Uterus (tissue), 3 donors: ENCODE measurements at regions not wholly inside any gene's neighbourhood (a gene's known extent, or its start where the extent isn't known, plus 50 kb on each side); places are given as distances from the start of the nearest gene placed in this dataset.

Source experiments
- DNase-seq, 2 donors: peaks; one replicate each; pipeline ENCODE4 v3.0.0-alpha.2; 2019 to 2020
- H3K27ac ChIP-seq, 2 donors: fragments of 200-600 bp; sonication (generic); 1 replicate in 1 of 2; 2 replicates in 1 of 2; pipeline ENCODE4 v1.5.1; 2016 to 2018
- H3K27me3 ChIP-seq, 2 donors: fragments of 200-600 bp; sonication (generic); one replicate each; pipeline ENCODE4 v1.5.1; 2018 to 2019; ENCODE audit warnings: control low read depth in 1 of 2
- H3K36me3 ChIP-seq, 2 donors: fragments of 200-600 bp; sonication (generic); one replicate each; pipeline ENCODE4 v1.5.1; 2019; ENCODE audit warnings: control low read depth in 1 of 2
- H3K4me1 ChIP-seq, 2 donors: fragments of 200-600 bp; sonication (generic); one replicate each; pipeline ENCODE4 v1.5.1; 2018 to 2019; ENCODE audit warnings: control low read depth in 1 of 2
- H3K4me3 ChIP-seq, 2 donors: fragments of 200-600 bp; sonication (generic); 1 replicate in 1 of 2; 2 replicates in 1 of 2; pipeline ENCODE4 v1.5.1; 2018 to 2019; ENCODE audit warnings: mild to moderate bottlenecking in 1 of 2
- H3K9me3 ChIP-seq, 2 donors: fragments of 200-600 bp; sonication (generic); one replicate each; pipeline ENCODE4 v1.5.1; 2019; ENCODE audit warnings: control low read depth in 1 of 2
- POLR2A ChIP-seq, 2 donors: fragments of 450-650 bp; IDR thresholded peaks; one replicate each; pipeline ENCODE4 v1.6.1; 2016; ENCODE audit warnings: antibody characterized with exemption in 2 of 2, mild to moderate bottlenecking in 1 of 2, moderate library complexity in 1 of 2
- intact Hi-C: fragments of 100-400 bp; cut with DNase I; formaldehyde crosslinking; loops from one replicate; pipeline ENCODE4 v1.15.1; 2023; ENCODE audit warnings: low total_unique reads
- TF ChIP-seq, protein P1 (sequence below), 4 experiments: fragments of 200-600 bp in 2 of 4; fragments of 450-650 bp in 2 of 4; sonication (generic) in 2 of 4; IDR thresholded peaks; one replicate each; pipeline ENCODE4 v1.5.1; 2016 to 2019; ENCODE audit warnings: antibody characterized with exemption in 4 of 4, mild to moderate bottlenecking in 2 of 4, moderate library complexity in 1 of 4
- donor health status: DM: yes; HTN: yes; CAD: no.

DNA sequence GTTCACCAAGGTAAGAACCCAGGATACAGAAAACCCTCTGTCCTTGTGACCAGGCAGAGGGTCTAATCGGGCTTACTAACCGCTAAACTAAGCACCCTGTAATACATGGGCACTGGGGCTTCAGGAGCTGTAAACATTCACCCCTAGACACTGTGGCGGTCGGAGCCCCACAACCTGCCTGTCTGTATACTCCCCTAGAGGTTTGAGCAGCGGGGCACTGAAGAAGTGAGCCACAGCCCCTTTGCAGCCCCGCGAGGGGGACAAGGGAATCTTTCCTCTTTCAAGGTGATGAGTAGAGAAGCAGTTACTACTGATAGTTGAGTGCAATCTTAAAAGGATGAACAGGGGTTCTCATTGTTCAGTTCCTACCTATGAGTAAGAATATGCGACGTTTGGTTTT is 397.2 kb downstream of the AEBP2 start:
- Histone ChIP-seq H3K4me1 (peaks cover 0 to 12% of the 10 kb centered on the region in 2 donors), H3K36me3 (no peaks in the 10 kb centered on the region), H3K9me3 (no peaks in the 10 kb centered on the region), H3K27me3 (no peaks in the 10 kb centered on the region), H3K27ac (no peak overlapping the region), H3K4me3 (no peak overlapping the region)
- DNase-seq = no peak
- intact Hi-C loops = no loop called here
- TF ChIP-seq POLR2A (IDR thresholded peaks at IDR 0.05) = no peak
- TF ChIP-seq, protein P1, sequence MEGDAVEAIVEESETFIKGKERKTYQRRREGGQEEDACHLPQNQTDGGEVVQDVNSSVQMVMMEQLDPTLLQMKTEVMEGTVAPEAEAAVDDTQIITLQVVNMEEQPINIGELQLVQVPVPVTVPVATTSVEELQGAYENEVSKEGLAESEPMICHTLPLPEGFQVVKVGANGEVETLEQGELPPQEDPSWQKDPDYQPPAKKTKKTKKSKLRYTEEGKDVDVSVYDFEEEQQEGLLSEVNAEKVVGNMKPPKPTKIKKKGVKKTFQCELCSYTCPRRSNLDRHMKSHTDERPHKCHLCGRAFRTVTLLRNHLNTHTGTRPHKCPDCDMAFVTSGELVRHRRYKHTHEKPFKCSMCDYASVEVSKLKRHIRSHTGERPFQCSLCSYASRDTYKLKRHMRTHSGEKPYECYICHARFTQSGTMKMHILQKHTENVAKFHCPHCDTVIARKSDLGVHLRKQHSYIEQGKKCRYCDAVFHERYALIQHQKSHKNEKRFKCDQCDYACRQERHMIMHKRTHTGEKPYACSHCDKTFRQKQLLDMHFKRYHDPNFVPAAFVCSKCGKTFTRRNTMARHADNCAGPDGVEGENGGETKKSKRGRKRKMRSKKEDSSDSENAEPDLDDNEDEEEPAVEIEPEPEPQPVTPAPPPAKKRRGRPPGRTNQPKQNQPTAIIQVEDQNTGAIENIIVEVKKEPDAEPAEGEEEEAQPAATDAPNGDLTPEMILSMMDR (IDR thresholded peaks at IDR 0.05) = no peak

DNA sequence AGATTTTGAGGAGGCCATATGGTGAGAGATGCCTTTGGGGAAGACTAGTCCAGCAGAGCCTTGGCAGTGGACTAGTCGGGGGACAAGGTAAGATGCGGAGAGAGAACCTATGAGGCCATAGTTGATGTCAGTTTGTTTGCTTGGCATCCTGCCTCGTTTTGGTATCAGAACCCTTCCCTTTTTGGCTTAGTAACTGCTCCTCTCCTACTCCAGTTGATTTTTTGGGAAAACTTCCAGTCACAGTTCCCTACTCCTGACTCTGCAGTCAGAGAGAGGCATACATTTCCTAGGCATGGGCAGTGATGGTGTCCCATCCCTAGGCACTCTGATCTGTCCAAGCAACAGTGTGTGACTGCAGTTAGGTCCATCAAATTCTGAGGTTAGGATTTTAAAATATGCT is 398.3 kb downstream of the AEBP2 start:
- H3K27me3 ChIP-seq = no peaks in the 10 kb centered on the region
- no peaks in the 10 kb centered on the region for H3K36me3 ChIP-seq
- H3K4me3 ChIP-seq = no peak overlapping the region
- peaks cover 0 to 12% of the 10 kb centered on the region in 2 donors for H3K4me1 ChIP-seq
- TF ChIP-seq POLR2A (IDR thresholded peaks at IDR 0.05) = no peak
- TF ChIP-seq, protein P1 (IDR thresholded peaks at IDR 0.05) = no peak
- no peaks in the 10 kb centered on the region for H3K9me3 ChIP-seq
- no peak for DNase-seq
- intact Hi-C loops = no loop called here
- H3K27ac ChIP-seq = no peak overlapping the region

DNA sequence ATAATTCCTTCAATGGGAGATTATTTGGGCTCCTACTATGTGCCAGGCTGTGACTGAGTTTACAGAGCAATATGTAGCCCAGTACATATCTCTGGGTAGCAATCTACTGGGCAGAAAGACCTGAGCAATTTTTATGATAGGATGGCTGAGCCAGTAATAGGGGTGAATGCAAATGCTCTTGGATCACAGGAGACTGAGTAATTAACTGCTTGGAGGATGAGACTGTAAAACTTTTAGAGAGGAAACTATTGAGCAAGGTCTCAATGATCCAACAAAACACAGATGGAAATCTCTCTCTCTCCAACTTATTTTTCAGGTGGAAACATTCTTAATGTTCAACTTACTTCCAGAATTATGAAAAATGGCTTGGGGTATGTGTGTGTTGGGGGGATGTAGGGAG is 402.2 kb downstream of the AEBP2 start:
- Histone ChIP-seq H3K9me3 (no peaks in the 10 kb centered on the region), H3K27me3 (no peaks in the 10 kb centered on the region), H3K36me3 (no peaks in the 10 kb centered on the region), H3K27ac (peak overlapping the region in 1 of 2 donors; percentile 29), H3K4me3 (no peak overlapping the region), H3K4me1 (no peaks in the 10 kb centered on the region)
- intact Hi-C loops = no loop called here
- DNase-seq = no peak
- TF ChIP-seq, protein P1 (IDR thresholded peaks at IDR 0.05) = no peak
- no peak for TF ChIP-seq POLR2A (IDR thresholded peaks at IDR 0.05)

DNA sequence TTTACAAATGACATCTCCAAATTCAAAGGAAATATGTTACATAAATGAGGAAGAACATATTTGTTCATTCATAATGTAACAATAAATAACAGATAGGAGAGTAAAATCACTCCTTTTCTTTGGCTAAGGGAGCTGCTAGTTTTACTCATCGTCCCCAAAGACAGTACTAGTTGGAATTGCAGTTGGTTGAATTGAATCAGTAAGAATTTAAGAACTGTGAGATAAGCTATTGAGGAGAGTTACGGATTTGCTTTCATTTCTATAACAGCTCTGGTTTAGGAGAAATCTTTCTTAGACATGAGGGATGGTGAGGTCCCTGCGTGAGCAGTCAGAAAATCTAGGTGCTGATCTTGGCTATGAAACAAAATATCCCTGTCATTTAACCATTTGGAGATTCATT is 402.8 kb downstream of the AEBP2 start:
- Histone ChIP-seq H3K4me3 (no peak overlapping the region), H3K27me3 (no peaks in the 10 kb centered on the region), H3K36me3 (no peaks in the 10 kb centered on the region), H3K27ac (peak overlapping the region; percentile 20 to 42), H3K9me3 (no peaks in the 10 kb centered on the region), H3K4me1 (no peaks in the 10 kb centered on the region)
- no peak for DNase-seq
- intact Hi-C loops = no loop called here
- no peak for TF ChIP-seq POLR2A (IDR thresholded peaks at IDR 0.05)

DNA sequence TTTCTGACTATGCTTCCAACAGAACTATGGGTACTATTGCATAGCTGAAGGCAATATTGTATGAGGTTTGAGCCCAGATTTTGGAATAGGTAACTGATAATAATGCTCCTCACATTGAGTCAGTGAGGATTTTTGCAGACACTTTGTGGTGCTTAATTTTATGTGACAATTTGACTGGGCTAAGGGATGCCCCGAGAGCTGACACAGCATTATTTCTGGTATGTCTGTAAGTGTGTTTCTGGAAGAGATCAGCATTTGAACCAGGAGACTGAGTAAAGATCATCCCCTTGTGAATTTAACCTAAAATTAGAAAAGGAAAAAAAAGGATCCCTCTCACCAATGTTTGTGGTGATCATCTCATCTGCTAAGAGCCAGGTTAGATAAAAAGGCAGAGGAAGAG is 404.9 kb downstream of the AEBP2 start:
- TF ChIP-seq, protein P1 (IDR thresholded peaks at IDR 0.05) = no peak
- no peak for TF ChIP-seq POLR2A (IDR thresholded peaks at IDR 0.05)
- Histone ChIP-seq H3K4me3 (no peak overlapping the region), H3K27me3 (no peaks in the 10 kb centered on the region), H3K36me3 (no peaks in the 10 kb centered on the region), H3K27ac (peak overlapping the region in 1 of 2 donors; percentile 3), H3K9me3 (no peaks in the 10 kb centered on the region), H3K4me1 (peaks cover 0 to 8% of the 10 kb centered on the region in 2 donors)
- intact Hi-C loops = no loop called here
- no peak for DNase-seq

DNA sequence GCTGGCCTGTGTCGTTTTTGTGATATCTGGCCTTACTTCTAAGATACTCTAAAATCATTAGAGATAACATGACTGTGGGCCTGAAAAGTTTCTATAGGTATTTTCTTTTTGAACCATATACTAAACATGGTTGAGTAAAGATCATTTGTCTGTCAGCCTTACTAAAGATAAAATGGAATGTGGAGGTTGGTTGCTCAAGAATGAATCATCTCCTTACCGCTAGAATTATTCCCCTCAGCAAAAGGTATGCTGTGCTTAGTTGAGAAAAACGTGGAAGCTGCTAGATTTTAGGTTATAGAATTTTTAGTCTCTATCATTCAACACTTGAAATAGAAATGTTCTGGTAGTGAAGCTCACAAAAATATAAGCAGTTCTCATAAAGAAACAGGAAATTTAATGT is 407.3 kb downstream of the AEBP2 start:
- TF ChIP-seq, protein P1 (IDR thresholded peaks at IDR 0.05) = no peak
- no peak for TF ChIP-seq POLR2A (IDR thresholded peaks at IDR 0.05)
- Histone ChIP-seq H3K4me3 (no peak overlapping the region), H3K27me3 (no peaks in the 10 kb centered on the region), H3K9me3 (no peaks in the 10 kb centered on the region), H3K4me1 (peaks cover 0 to 8% of the 10 kb centered on the region in 2 donors), H3K27ac (peak overlapping the region; percentile 68 to 87), H3K36me3 (no peaks in the 10 kb centered on the region)
- DNase-seq = no peak
- intact Hi-C loops = no loop called here
